ENCODE measurements at regions not wholly inside any gene's neighbourhood (a gene's known extent, or its start where the extent isn't known, plus 50 kb on each side); places are given as distances from the start of the nearest gene placed in this dataset.

DNA sequence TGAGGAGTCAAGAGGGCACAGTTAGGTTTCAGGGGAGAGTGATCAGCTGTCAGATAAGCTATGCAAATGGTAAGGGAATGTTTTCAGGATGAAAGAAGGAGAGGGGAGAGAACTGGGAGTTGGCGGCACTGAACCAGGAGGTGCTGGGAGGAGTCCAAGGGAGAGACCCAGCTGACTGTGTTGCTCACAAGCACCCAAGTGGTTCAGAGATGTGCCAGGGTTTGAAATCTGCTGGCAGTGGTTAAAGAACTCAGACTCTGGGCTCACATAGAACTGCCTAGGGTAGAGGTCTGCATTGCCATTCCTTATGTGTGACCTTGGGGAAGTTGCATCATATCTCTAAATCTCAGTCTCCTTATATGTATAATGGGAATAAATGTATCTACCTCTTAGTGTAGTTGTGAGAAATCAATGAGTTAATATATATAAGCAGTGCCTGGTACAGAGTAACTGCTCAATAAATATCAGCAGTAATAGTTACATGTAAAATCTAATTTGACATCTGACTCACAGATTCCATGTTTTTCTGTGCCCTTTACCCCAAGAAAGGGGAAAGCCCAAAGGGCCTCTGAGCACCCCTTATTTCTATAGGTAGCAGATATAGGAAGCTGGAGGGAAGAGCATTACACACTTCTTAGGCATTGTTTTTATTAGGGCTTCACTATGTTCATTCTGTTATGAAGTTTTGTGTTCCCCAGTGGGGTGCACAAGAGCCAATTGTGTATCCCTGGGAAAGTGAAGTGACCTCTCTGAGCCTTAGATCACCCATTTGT is 66.9 kb upstream of the SESN3 start:
- intact Hi-C loops (cut with DNase I) = no loop called here
- TF ChIP-seq, protein P1, sequence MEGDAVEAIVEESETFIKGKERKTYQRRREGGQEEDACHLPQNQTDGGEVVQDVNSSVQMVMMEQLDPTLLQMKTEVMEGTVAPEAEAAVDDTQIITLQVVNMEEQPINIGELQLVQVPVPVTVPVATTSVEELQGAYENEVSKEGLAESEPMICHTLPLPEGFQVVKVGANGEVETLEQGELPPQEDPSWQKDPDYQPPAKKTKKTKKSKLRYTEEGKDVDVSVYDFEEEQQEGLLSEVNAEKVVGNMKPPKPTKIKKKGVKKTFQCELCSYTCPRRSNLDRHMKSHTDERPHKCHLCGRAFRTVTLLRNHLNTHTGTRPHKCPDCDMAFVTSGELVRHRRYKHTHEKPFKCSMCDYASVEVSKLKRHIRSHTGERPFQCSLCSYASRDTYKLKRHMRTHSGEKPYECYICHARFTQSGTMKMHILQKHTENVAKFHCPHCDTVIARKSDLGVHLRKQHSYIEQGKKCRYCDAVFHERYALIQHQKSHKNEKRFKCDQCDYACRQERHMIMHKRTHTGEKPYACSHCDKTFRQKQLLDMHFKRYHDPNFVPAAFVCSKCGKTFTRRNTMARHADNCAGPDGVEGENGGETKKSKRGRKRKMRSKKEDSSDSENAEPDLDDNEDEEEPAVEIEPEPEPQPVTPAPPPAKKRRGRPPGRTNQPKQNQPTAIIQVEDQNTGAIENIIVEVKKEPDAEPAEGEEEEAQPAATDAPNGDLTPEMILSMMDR (IDR thresholded peaks at IDR 0.05) = no peak
- H3K9me3 ChIP-seq = no peaks in the 10 kb centered on the region
- H3K36me3 ChIP-seq = no peaks in the 10 kb centered on the region
- no peaks in the 10 kb centered on the region for H3K27me3 ChIP-seq
- no peak overlapping the region for H3K4me3 ChIP-seq
- peaks cover 16% of the 10 kb centered on the region for H3K4me1 ChIP-seq
- no peak for ATAC-seq
- no peak for DNase-seq
- no peak overlapping the region for H3K27ac ChIP-seq

DNA sequence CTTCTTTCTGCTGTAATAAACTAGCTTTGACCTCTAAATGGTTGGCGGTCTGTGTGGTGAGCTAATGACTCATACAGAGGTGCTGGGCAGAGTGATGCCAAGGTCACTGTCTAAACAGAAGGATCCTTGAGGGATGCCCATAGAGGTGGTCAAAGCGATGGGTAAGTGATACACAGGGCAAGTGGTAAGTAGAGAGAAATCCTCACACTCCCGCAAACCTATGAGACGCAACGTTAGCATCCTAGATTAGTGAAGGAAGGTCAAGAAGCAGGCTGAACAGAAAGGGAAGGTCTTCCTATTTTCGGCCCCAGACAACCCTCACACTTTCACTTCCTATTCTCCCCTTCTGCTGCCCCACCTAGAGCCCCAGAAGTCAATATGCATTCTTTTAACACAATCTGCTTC is 65.6 kb upstream of the SESN3 start:
- H3K4me1 ChIP-seq = peaks cover 16% of the 10 kb centered on the region
- H3K9me3 ChIP-seq = no peaks in the 10 kb centered on the region
- no peak overlapping the region for H3K4me3 ChIP-seq
- no peak overlapping the region for H3K27ac ChIP-seq
- H3K27me3 ChIP-seq = no peaks in the 10 kb centered on the region
- H3K36me3 ChIP-seq = no peaks in the 10 kb centered on the region
- intact Hi-C loops (cut with DNase I) = no loop called here
- ATAC-seq (peak; percentile 62), DNase-seq (no peak)
- TF ChIP-seq, protein P1 (IDR thresholded peaks at IDR 0.05) = no peak

DNA sequence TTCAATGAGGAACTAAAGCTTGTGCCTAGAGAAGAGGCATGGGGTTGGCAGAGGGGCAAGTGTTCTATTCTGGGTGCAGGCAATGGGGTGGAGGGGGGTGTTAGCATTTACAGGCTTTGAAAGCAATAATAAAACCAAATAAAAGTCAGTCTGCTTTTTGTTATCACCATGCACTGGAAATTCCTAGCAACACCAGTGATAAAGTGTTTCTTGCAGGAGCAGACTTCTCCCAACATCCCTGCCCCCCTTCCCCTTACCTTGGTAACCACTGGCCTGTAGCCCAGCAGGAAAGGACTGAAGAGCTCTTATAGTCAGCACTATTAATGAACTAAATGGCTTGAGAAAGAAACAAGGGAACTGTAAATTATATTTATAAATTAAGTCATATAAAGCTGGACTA is 65.2 kb upstream of the SESN3 start:
- ATAC-seq = peak; percentile 83
- TF ChIP-seq, protein P1 (IDR thresholded peaks at IDR 0.05) = no peak
- no peaks in the 10 kb centered on the region for H3K27me3 ChIP-seq
- intact Hi-C loops (cut with DNase I) = no loop called here
- DNase-seq = no peak
- H3K4me3 ChIP-seq = no peak overlapping the region
- no peak overlapping the region for H3K27ac ChIP-seq
- H3K36me3 ChIP-seq = no peaks in the 10 kb centered on the region
- peaks cover 16% of the 10 kb centered on the region for H3K4me1 ChIP-seq
- H3K9me3 ChIP-seq = no peaks in the 10 kb centered on the region

DNA sequence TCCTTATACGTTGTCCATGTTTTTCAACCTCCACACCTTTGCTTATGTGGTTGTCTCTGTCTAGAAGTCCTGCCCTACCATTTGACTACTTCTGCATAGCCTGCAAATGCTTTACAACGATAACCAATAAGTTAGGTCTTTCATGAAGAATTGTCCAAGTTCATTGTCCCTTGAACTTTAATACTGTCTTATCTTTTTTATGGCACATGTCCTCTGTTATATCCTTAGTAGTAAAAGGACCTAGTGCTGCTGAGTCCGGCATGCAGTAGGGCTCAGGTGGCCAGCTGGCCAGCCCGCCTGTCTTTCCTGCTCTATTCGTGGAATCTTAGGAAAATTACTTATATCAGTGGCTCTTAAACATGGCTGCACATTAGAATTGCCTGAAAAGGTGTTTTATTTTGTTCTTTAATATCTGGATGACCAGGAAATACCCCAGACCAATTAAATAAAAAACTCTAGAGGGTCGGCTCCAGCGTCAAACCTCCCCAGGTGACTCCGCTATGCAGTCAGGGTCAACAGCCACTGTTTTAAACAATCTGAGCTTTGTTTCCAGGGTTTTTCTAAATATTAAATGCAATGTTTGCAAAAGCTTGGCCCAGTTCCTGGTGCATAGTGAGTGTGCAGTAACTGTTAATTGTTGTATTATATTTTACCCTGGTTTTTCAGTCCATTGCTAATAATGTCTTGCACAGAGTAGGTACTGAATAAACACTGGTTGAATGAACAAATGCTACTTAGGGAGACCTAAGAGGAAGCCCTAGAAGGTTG is 64.6 kb upstream of the SESN3 start:
- TF ChIP-seq, protein P1 (IDR thresholded peaks at IDR 0.05) = no peak
- H3K27me3 ChIP-seq = no peaks in the 10 kb centered on the region
- no peak overlapping the region for H3K4me3 ChIP-seq
- ATAC-seq = no peak
- no peaks in the 10 kb centered on the region for H3K9me3 ChIP-seq
- intact Hi-C loops (cut with DNase I) = no loop called here
- no peak for DNase-seq
- no peak overlapping the region for H3K27ac ChIP-seq
- H3K36me3 ChIP-seq = no peaks in the 10 kb centered on the region
- peaks cover 16% of the 10 kb centered on the region for H3K4me1 ChIP-seq

DNA sequence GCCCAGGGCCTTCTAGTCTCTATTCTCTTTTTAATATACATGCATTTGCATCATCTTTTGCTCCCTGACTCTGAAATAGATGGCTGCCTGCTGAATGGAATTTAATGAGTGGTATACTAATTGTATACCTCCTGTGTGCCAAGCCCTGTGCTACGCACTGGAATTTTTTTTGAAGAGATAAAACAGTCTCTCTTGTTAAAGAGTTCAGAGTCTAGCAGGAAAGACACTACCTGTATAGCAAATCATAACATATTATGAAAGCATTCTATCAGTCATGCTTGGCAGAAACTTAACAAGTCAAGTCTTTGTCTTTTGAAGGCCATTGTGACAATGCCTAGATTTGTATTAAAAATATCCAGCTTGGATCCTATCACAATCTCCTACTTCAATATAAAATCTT is 63.7 kb upstream of the SESN3 start:
- no peak for ATAC-seq
- intact Hi-C loops (cut with DNase I) = no loop called here
- TF ChIP-seq, protein P1 (IDR thresholded peaks at IDR 0.05) = no peak
- H3K4me3 ChIP-seq = no peak overlapping the region
- no peaks in the 10 kb centered on the region for H3K9me3 ChIP-seq
- no peak overlapping the region for H3K27ac ChIP-seq
- no peaks in the 10 kb centered on the region for H3K27me3 ChIP-seq
- H3K4me1 ChIP-seq = peaks cover 16% of the 10 kb centered on the region
- no peaks in the 10 kb centered on the region for H3K36me3 ChIP-seq
- no peak for DNase-seq

Data from upper lobe of right lung (tissue), 1 donor.